Hematopoietic multipotent progenitor cell (in vitro differentiated cells): ENCODE measurements at regions not wholly inside any gene's neighbourhood (a gene's known extent, or its start where the extent isn't known, plus 50 kb on each side); places are given as distances from the start of the nearest gene placed in this dataset.

Experiments
- DNase-seq, 3 donors: peaks; one replicate each; pipeline ENCODE4 v3.0.0-alpha.2; 2011 to 2015; ENCODE audit warnings: low read depth in 2 of 3, low spot score in 2 of 3

DNA sequence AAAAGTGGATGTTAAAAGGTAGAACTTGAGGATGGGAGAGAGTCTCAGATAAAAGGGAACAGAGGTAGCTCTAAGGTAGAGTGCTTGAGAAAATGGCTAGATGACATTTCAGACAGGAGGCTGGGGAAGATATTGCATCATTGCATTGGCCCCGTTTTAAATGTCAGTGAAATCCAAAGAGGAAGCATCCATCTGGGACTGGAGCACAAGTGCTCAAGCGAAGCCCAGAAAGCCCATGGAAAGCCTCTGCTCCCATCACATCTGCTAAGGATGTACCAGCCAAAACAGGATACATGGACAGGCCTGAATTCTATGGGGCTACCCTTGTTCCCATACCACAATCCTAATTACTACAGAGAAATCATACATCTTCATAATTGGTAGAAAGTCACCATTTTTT is 581.5 kb upstream of the TMEM132C start:
- DNase-seq = no peak

DNA sequence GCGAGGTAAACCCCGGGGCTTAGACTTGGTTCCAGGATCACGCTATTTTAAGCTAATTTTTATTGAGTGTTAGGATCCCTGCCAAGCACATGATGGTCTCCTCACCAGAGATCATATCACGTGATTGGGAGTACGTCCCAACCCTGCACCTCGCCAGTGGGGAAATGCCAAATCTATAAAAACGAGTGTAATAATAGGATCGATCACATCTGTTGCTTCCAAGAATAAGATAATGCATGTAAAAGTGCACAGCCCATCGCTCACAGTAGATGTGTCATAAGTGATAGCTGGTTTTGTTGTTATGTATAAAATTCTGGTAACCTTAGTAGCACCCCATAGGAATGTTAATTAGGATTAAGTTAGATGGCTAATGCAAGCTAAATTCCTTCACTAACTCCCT is 581.0 kb upstream of the TMEM132C start:
- DNase-seq = no peak

DNA sequence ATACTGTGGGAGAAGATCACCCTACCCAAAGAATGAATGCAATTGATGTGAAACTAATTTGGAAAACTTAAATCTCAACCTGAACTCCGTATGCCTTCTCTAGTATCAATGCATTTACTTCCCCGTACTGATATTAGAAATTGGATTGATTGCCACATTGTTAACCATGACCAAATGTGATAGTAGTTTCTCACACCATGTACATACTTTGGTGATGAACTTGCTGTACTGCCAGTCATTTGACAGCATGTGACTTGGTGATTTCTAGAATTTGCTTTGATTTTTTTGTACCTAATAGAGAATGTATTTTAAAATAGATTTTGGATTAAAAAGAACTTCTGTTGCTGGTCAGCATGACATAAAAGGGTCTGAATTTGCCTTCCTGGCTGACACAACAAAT is 579.8 kb upstream of the TMEM132C start:
- no peak for DNase-seq

DNA sequence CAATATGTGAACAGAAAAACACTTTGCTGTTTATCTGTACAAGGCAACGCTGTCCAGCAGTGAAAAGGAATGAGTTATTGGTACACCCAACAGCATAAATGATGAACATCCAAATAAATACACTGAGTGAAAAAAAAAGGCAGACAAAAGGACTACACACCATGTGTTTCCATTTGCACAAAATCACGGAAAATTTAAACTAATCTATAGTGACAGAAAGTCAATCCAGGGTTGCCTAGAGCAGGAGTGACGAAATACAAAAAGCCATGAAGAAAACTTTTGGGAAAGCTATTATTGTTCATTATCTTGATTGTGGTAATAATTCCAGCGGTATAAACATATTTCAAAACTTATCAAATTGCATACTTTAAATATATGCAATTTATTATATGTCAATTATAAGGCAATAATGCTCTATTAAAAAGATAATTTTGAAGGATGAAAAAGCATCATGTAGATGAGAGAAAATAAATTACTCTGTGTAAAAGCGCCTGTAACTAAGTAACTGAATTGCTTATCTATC is 578.0 kb upstream of the TMEM132C start:
- DNase-seq = no peak

GRCh38 chr12:127690161-127690560 is 576.8 kb upstream of the TMEM132C start:
- DNase-seq = peak in 1 of 3 donors; percentile 7

DNA sequence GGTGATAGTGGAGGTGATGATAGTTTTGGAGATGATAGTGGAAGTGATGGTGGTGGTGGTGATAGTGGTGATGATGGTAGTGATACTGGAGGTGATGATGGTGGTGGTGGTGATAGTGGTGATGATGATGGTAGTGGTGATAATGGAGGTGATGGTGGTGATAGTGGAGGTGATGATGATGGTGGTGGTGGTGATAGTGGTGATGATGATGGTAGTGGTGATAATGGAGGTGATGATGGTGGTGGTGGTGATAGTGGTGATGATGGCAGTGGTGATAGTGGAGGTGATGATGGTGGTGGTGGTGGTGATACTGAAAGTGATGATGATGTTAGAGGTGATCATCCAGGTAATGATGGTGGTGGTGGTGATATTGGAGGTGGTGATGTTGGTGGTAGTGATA is 570.0 kb upstream of the TMEM132C start:
- DNase-seq = no peak

DNA sequence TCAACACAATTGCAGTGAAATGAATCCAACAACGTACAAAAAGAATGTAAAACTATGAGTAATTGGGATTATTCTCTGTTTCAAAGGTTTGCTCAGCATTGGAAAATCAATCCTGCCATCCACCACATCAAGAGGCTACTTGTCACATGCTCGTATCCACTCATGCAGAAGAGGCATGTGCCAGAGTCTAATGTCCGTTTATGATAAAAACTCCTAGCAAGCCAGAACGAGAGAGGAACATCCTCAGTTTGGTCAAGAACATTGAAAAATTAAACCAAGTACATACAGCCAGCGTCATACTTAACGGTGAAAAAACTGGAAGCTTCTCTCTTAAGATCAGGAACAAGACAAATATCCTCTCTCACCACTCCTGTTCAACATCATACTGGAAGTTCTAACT is 563.9 kb upstream of the TMEM132C start:
- DNase-seq = no peak

DNA sequence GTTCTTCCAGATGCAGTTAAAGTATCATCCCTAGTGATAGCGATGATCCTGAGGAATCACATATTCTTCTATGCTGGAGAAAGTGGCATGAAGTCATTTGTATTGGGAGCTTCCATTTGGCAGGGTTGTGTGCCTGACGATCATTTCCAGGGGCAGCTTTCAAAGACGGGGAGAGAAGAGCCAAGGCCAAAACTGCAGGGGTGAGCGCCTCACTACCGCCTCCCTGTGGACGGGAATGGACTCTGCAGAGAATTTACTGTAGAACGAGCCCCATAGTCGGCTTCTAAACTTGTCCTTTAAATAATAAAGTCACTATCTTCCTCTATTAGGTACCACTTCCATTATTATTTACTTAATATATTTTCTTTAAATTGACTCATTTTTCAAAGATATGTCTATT is 555.9 kb upstream of the TMEM132C start:
- DNase-seq = no peak

GRCh38 chr12:127712561-127712960 is 554.4 kb upstream of the TMEM132C start:
- DNase-seq = no peak

DNA sequence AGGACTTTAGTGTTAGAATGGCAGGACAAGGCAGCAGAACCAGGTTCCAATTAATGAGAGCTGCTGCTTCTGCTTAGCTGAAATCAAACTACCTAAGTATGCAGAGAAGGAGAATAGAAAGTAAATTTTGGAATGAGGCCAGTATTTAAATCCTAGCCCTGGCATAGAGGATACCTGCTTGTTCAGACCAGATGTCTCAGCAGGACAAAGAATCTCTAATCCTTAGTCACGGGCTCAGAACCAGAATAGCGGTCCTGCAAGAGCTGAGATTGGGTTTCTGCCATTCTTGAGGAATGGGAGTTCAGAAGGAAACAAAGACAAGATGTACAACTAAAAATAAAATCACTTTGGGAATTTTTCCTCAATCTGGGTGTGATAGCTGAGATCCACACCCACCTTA is 550.8 kb upstream of the TMEM132C start:
- no peak for DNase-seq

GRCh38 chr12:127717278-127717677 is 549.7 kb upstream of the TMEM132C start:
- no peak for DNase-seq

DNA sequence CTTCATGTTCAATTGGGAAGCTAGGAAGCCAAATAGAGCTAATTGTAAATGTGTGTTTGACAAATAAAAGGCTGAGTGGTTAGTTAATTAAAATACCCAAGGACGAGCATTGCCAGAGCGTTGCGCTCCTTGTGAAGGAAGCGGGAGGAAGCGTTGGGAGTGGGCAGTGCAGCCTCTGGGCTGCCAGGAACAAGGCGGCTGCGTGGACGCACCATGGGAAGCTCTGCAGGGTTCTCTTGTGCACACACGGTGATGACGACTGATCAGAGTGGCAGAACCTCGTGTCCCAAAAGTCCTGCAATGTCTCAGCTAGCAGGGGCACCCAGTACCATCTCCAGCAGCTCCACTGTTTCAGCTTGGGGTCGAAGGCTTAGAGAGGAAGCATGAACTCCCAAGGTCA is 546.6 kb upstream of the TMEM132C start:
- no peak for DNase-seq

GRCh38 chr12:127722611-127723010 is 544.4 kb upstream of the TMEM132C start:
- DNase-seq = no peak

DNA sequence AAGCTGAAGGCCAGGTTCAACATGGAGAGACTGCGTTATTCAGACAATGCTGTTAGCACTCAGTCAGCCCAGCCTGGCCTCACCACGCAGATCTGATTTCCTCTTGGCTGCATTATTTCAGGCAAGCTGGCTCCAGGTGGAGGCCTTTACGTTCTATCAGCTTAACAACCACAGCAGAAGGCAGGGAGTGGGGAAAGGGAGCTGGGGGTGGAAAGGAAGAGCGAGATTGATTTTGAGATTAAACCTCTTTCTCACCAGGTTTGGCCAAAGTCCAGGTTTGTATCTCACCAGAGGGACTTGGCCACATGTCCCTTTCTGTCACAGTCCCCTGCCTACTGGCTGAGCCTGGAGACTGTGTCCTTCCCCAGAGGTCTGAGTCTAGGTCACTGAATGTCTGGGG is 543.7 kb upstream of the TMEM132C start:
- peak in 1 of 3 donors; percentile 12 for DNase-seq

GRCh38 chr12:127726671-127727315 is 540.2 kb upstream of the TMEM132C start:
- DNase-seq = no peak

GRCh38 chr12:127728285-127728684 is 538.7 kb upstream of the TMEM132C start:
- no peak for DNase-seq

GRCh38 chr12:127728729-127729128 is 538.2 kb upstream of the TMEM132C start:
- no peak for DNase-seq

DNA sequence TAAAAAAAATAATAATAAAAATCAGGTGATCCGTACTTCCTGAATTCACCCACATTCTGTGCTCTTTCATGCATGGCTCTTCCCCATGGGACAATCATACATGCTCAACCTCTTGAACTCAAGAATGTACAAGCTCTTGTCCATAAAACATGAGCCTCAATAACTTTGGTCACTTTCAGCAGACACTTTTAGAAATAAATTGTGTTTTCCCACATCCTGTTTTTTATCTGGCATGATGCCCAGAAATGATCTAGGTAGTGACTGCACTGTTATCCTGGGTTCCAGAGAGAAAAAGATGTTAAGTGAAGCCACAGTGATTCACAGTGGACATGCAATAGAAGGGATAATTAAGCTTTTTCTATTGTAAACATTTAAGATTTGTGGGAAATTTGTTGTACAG is 537.6 kb upstream of the TMEM132C start:
- DNase-seq = peak in 1 of 3 donors; percentile 5

- DNase-seq = no peak
Observed at GRCh38 chr12:127731657-127732056, 535.3 kb upstream of the TMEM132C start.

DNA sequence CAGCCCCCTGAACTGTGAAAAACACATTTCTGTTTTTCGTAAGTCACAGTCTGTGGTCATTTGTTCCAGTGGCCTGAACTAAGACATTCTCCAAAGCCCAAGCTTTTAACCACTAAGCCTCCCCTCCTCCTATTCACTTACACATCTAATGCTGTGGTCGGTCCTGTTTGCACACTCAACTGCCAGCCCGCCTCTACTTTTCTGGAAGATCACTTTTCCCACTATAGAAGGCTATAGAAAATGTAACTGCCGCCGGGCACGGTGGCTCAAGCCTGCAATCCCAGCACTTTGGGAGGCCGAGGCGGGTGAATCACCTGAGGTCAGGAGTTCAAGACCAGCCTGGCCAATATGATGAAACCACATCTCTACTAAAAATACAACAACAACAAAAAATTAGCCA is 524.7 kb upstream of the TMEM132C start:
- no peak for DNase-seq

DNA sequence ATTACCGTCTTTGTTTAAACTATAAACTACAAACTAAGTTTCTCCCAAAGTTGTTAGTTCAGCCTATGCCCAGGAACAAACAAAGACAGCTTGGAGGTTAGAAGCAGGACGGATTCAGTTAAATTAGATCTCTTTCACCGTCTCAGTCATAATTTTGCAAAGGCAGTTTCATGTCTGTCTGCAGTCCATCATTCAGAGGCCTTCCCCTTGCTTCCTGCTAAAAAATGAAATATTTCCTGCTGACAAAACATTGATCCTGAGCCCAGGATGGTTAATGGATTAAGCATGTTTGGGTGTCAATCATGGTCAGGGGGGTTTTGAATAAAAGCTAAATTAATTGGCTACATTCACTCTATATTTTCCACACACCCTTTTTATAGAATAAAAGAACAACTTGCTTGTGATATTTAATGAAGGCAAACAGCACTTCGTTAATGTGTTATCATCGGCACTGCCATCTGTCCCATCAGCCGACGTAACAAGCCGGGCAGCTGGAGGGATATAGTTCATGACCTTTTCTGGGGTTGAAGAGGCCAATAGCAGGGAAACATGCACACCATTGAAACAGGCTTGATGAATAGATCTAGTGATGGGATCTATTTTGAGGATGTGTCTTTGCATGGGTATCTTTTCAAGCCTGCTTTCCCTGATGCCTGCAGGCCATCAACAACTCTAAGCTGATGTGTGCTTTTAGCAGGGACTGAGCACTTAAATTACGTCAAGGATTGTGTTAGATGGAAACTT is 521.3 kb upstream of the TMEM132C start:
- DNase-seq = no peak

DNA sequence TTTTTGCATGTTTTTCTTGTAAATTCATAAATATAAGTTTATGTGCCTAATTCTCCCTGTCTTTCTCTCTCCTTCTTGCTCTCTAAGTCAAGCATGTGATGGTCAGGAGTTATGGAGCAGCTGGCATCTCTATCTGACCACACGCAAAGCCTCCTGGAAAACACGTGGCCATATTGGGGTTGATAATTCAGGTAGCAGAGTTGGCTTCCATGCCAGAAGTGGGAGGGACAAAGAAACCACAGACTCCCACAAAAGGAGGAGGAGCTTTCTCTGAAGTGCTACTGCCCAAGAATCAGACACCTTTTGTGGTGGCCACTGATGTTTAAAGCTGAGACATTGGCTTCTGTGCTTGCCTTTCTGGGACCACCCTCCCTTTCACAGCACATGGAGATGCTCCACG is 517.6 kb upstream of the TMEM132C start:
- no peak for DNase-seq
